ENCODE measurements at regions not wholly inside any gene's neighbourhood (a gene's known extent, or its start where the extent isn't known, plus 50 kb on each side); places are given as distances from the start of the nearest gene placed in this dataset.

- TF ChIP-seq ETS1 (IDR thresholded peaks at IDR 0.05), result no peak
- TF ChIP-seq REST (IDR thresholded peaks at IDR 0.05; ENCODE audit: unreplicated experiment), result no peak
- TF ChIP-seq NANOG (IDR thresholded peaks at IDR 0.05; ENCODE audit: borderline replicate concordance), result no peak
- TF ChIP-seq POLR2AphosphoS5 (IDR thresholded peaks at IDR 0.05; ENCODE audit: low read depth), result no peak
- no peak for TF ChIP-seq STAT1 (IDR thresholded peaks at IDR 0.05; ENCODE audit: unreplicated experiment)
- no peak for TF ChIP-seq ZNF331 (CRISPR knock-in tag; IDR thresholded peaks at IDR 0.05; ENCODE audit: low read depth)
- TF ChIP-seq CREB1 (CRISPR knock-in tag; IDR thresholded peaks at IDR 0.05; ENCODE audit: low read depth), result no peak
- no peak for TF ChIP-seq CTCF (conservative IDR thresholded peaks at IDR 0.05; ENCODE audit: low read depth in 2 of 2)
These were observed 53.2 kb upstream of the CAV2 start (continued) for GRCh38 chr7:116446212-116446855.

- Histone ChIP-seq H3K9me2 (ENCODE audit: insufficient read depth) (no peaks in the 10 kb centered on the region; the same call in 1 of the 2 replicates), H3K4me1 (ENCODE audit: insufficient read depth) (peaks cover 7% of the 10 kb centered on the region; the same call in 1 of the 2 replicates), H3K36me3 (ENCODE audit: insufficient read depth) (no peaks in the 10 kb centered on the region), H4K20me1 (replicated peaks; ENCODE audit: insufficient read depth) (no peaks in the 10 kb centered on the region), H3K79me2 (replicated peaks; ENCODE audit: insufficient read depth) (no peaks in the 10 kb centered on the region), H3F3A (replicated peaks; ENCODE audit: low read depth) (no peaks in the 10 kb centered on the region), H2AFZ (no peak overlapping the region), H3K4me2 (no peak overlapping the region), H3K27me3 (ENCODE audit: insufficient read depth) (no peaks in the 10 kb centered on the region), H3K4me3 (no peak overlapping the region), H3K27ac (ENCODE audit: low read depth) (no peak overlapping the region)
- no peaks in the 10 kb centered on the region for H3K27me3 Mint-ChIP-seq (ENCODE audit: insufficient read depth, low read depth, poor library complexity)
- ATAC-seq (no peak), DNase-seq (ENCODE audit: low spot score) (no peak)
- H3K27ac Mint-ChIP-seq, result no peak overlapping the region
- 0 out of 3 replicates have a peak, but pooled peaks cover 2% of the 10 kb centered on the region for H3K4me1 Mint-ChIP-seq
- H3K4me3 Mint-ChIP-seq, result no peak overlapping the region
- H3K9me3 Mint-ChIP-seq, result no peaks in the 10 kb centered on the region
- H3K36me3 Mint-ChIP-seq (ENCODE audit: low read depth), result no peaks in the 10 kb centered on the region
- TF ChIP-seq ZNF331 (CRISPR knock-in tag; IDR thresholded peaks at IDR 0.05; ENCODE audit: low read depth) (no peak), ETS1 (IDR thresholded peaks at IDR 0.05) (no peak), NANOG (IDR thresholded peaks at IDR 0.05; ENCODE audit: borderline replicate concordance) (no peak), JUNB (IDR thresholded peaks at IDR 0.05; ENCODE audit: unreplicated experiment) (no peak), STAT1 (IDR thresholded peaks at IDR 0.05; ENCODE audit: unreplicated experiment) (no peak), ZNF114 (CRISPR knock-in tag; IDR thresholded peaks at IDR 0.05) (no peak), POLR2AphosphoS5 (IDR thresholded peaks at IDR 0.05; ENCODE audit: low read depth) (no peak), EZH2 (IDR thresholded peaks at IDR 0.05; ENCODE audit: low read depth, unreplicated experiment) (no peak)
These were observed 52.1 kb upstream of the CAV2 start for GRCh38 chr7:116447436-116447835.

All from GM23338 (cell line).